Activated CD4-positive, alpha-beta T cell treated with anti-CD3 and anti-CD28 coated beads, Interleukin-2, Interleukin-6, amounts not matched to agents 100 ng/mL and 50 ng/mL, durations not matched to agents 16 hours and 8 hours (primary cell): ENCODE measurements at regions not wholly inside any gene's neighbourhood (a gene's known extent, or its start where the extent isn't known, plus 50 kb on each side); places are given as distances from the start of the nearest gene placed in this dataset.

Experiments used
- DNase-seq: peaks from one replicate; pipeline ENCODE4 v3.0.0-alpha.2; 2020

- no peak for DNase-seq
Observed at GRCh38 chr6:15993716-15994228, 135.1 kb upstream of the MYLIP start.

- DNase-seq = no peak
Observed at GRCh38 chr6:15990179-15990578, 138.7 kb upstream of the MYLIP start.

GRCh38 chr6:15989397-15989796 is 139.5 kb upstream of the MYLIP start:
- no peak for DNase-seq

GRCh38 chr6:15987569-15987968 is 141.3 kb upstream of the MYLIP start:
- no peak for DNase-seq

- DNase-seq = no peak
Observed at GRCh38 chr6:15986027-15986629, 142.8 kb upstream of the MYLIP start.

- DNase-seq = no peak
Observed at GRCh38 chr6:15985379-15985959, 143.4 kb upstream of the MYLIP start.

GRCh38 chr6:15981956-15982355 is 146.9 kb upstream of the MYLIP start:
- DNase-seq = no peak

GRCh38 chr6:15980801-15981200 is 148.1 kb upstream of the MYLIP start:
- DNase-seq = no peak

GRCh38 chr6:15978426-15978825 is 150.5 kb upstream of the MYLIP start:
- no peak for DNase-seq

- DNase-seq = no peak
Observed at GRCh38 chr6:15977050-15977449, 151.8 kb upstream of the MYLIP start.

- no peak for DNase-seq
Observed at GRCh38 chr6:15974817-15975216, 154.1 kb upstream of the MYLIP start.

- DNase-seq = no peak
Observed at GRCh38 chr6:15970517-15970916, 158.4 kb upstream of the MYLIP start.

GRCh38 chr6:15969236-15969778 is 159.6 kb upstream of the MYLIP start:
- no peak for DNase-seq

- DNase-seq = no peak
Observed at GRCh38 chr6:15968519-15968918, 160.4 kb upstream of the MYLIP start.

GRCh38 chr6:15966000-15966520 is 162.8 kb upstream of the MYLIP start:
- DNase-seq = no peak

GRCh38 chr6:15962449-15962764 is 166.5 kb upstream of the MYLIP start:
- DNase-seq = peak; percentile 79

- no peak for DNase-seq
Observed at GRCh38 chr6:15961635-15962448, 167.0 kb upstream of the MYLIP start.

GRCh38 chr6:15960740-15961634 is 167.9 kb upstream of the MYLIP start:
- peak; percentile 8 for DNase-seq

GRCh38 chr6:15957655-15958169 is 171.2 kb upstream of the MYLIP start:
- DNase-seq = no peak

- no peak for DNase-seq
Observed at GRCh38 chr6:15956205-15957106, 172.4 kb upstream of the MYLIP start.

GRCh38 chr6:15955484-15955883 is 173.4 kb upstream of the MYLIP start:
- no peak for DNase-seq
